NCI-H345 treated with DMSO at 0.1 percent for 48 hours (cell line): ENCODE measurements at regions not wholly inside any gene's neighbourhood (a gene's known extent, or its start where the extent isn't known, plus 50 kb on each side); places are given as distances from the start of the nearest gene placed in this dataset.

Source experiments
- DNase-seq: peaks from one replicate; lab custom pipeline; 2025; ENCODE audit not compliant: unreplicated experiment; lab: John Stamatoyannopoulos, UW

- no peak for DNase-seq
Measured at GRCh38 chr20:60238992-60239660, 280.9 kb downstream of the CDH26 start.

GRCh38 chr20:60239956-60240355 is 281.7 kb downstream of the CDH26 start:
- DNase-seq: no peak

DNA sequence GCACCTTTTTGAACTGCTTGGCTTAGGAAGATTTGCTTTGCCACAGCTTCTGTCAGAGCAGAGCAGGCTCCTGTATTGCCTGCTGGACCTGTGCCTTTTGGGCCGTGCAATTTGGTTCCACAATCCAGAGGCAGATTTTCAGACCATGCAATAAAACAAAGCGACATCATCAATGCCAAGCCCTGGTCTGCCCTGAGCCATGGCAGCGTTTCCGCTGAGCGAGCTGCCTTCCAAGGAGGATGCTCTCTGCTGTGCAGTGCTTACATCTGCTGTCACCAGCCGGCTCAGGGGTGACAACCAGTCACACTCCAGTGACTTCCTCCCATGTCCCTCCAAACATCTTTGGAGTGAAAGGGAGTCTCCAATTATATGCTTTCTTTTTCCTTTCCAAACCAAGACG is 282.2 kb downstream of the CDH26 start:
- DNase-seq: no peak

GRCh38 chr20:60240986-60241385 is 282.8 kb downstream of the CDH26 start:
- no peak for DNase-seq

DNA sequence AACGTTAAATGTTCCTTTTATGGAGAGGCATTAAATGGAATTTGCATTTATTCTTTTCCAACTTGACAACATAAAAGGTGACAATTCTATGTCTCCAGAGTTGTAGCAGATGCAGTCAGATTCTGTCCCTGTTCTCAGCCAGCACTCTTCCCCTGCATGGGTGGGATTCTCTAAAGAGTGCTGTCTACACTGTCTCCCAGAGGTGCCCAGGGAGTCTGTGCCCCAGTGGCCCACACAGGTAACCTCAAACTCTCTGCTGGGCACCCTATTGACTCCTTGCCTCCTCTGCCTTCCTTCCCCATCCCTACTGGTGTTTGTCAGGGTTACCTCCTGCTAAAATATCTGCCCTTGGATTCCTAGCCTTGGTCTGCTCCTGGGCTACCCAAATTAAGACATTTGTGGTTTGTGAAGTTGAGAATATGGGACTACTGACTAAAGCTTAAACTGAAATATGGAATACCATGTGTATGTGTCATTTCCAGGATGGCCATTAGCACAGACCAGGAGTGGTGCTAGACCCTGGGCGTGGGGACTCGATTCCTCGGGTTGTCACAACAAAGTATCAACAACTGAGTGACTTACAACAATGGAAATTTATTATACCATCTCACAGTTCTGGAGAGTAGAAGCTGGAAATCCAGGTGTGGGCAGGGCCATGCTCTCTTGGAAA is 284.7 kb downstream of the CDH26 start:
- DNase-seq: no peak

- DNase-seq: no peak
Measured at GRCh38 chr20:60244373-60245146, 286.3 kb downstream of the CDH26 start.

- no peak for DNase-seq
Measured at GRCh38 chr20:60246751-60247150, 288.5 kb downstream of the CDH26 start.

DNA sequence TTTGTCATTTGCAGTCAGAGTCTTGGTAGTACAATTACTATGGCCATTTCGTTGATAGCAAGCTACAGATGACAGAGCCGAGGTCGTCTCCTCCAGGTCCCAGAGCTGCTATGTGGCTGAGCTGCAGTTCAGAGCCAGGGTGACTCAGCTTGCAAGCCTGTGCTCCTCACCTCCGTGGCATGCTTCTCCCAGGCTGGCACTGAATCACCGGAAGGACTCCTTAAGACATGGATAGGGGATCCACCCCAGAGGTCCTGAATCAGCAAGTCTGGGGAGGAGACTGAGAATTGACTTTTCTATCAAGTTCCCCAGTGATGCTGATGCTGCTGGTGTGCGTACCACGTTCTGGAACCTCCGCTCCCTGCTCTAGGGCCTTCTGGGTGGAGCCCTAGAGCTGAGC is 291.2 kb downstream of the CDH26 start:
- no peak for DNase-seq

GRCh38 chr20:60250251-60250650 is 292.0 kb downstream of the CDH26 start:
- no peak for DNase-seq

DNA sequence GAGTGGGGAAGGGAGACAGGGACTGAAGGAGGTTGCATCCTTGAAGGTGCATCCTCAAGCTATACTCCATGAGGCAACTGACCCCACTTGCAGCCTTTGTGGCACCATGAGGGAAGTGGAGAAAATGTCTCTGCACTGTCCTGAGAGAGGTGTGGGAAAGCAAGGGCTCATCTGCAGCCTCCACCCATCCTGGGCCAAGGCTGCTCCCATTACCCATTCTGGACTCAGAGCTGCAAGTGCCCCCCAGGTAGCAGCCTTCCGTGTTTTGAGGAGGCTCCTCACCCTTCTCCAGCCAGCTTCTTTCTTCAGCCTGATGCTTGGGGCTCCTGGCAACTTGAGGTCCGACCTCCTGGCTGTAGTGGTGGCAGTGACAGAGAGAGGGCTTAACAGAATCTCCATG is 294.6 kb downstream of the CDH26 start:
- no peak for DNase-seq

DNA sequence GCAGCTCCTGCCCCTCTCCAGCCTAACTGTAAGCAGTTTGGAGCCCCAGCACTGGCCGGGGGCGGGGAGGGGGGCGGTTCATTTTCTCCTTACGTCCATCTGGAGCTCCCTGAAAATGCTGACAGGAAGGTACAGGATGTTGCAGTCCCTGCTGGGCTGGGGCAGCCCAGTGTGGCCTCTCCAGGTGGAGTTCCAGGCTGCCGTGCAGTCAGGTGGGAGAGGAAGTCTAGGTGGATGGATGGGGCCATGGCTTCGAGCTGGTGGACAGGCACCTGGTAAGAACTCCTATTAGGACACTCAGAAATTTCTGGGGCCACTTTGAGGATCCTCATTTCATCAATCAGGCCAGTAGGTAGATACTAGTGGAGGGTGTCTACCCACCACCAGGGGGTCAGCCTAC is 295.2 kb downstream of the CDH26 start:
- DNase-seq: no peak

- DNase-seq: no peak
Measured at GRCh38 chr20:60254901-60255411, 296.7 kb downstream of the CDH26 start.

DNA sequence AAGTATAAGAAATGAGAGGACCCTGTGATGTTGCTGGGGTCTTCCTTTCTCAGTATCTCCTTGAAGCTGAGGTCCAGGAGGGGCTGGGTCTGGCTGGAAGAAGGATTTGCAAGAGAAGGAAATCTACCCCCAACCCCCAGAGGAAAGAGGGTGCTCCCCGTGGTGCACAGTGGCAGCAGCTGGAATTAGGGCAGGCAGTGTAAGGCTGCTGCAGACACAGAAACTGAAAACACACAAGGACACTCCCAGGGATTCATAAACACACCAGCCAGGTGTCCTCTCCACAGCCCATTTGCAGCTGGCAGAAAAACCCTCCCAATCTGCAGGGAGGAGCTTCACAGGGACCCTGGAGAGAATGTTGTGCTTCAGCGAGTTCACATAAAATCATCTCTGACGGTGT is 297.2 kb downstream of the CDH26 start:
- no peak for DNase-seq

DNA sequence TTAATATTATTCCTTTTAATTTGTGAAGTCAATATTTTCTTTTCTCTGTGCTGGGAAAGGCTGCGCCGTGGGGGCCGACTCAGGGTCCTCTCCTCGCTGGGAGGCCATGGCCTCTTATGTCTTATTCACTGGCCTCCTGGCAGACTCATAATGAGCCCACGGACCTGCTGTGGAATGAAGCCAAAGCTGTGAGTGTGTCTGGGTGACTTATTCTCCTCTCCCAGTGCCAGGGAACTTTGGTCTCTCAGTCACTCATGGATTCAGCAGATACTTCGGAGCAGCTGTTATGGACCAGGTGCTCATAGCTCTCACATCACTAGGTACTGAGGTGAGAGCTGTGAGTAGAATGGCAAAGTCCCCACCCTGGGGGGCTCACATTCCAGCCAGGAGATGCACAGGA is 297.6 kb downstream of the CDH26 start:
- DNase-seq: no peak

GRCh38 chr20:60256811-60257210 is 298.6 kb downstream of the CDH26 start:
- DNase-seq: no peak

DNA sequence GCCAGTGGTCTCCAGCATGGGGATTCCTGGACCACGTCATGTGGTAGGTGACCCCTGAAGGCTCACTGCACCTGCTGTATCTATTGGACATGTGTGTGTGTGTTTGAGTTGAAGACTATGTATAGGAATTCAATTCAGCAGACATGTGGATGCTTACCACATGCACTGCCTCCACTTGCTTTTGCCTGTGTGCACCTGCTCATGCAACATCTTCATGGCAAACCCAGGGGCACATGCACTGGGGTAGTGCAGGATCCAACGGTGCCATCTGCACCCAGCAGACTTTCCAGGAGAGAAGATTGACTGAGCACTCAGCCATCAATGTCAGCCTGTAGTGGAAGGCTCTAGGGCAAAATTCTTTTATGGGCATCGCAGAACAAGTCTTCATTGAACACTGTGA is 299.4 kb downstream of the CDH26 start:
- no peak for DNase-seq

DNA sequence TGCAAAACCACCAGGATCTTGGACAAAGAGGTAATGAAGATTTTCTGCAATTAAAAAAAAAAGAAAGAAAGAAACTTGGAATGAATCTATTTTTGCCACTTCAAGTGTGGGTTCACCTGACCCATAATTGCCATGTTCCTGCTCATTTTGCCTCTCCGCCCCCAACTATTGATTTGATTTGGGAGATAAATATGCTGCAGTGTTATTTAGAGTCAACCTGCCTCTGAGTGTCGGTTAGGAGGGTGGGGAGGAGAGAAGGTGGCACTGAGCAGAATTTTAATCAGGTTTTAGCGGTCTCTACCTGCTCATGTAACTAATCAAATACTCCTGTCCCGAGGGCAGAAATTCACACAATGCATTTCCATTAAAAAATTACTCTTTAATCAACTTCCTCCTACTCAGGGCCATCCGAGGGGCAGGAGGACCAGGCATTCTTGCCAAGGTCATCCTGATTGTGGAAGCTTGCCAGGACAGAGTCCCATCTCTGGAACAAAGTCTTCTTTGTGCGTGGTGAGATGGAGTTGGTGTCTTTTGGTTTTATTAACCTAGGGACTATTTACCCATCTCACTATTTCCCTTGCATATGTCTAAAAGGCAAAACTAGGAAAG is 300.1 kb downstream of the CDH26 start:
- DNase-seq: no peak

DNA sequence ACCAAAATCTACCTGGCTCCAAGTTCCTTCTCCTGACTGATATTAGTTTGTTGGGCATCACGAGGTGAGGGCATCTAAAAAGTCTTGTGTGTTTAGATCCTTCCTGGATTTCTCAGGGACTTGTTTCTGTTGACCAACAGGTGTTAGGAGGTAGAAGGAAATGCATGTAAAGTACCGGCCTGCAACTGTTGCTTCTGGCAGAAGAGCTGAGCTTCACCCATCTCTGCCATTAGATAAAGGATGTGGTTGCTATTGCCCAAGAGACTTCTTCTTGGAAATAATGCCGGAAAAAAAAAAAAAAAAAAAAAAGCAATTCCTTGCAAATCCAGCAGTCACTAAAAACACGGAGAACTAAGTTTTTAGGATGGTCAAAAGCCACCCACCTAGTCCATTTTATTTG is 303.1 kb downstream of the CDH26 start:
- DNase-seq: no peak

DNA sequence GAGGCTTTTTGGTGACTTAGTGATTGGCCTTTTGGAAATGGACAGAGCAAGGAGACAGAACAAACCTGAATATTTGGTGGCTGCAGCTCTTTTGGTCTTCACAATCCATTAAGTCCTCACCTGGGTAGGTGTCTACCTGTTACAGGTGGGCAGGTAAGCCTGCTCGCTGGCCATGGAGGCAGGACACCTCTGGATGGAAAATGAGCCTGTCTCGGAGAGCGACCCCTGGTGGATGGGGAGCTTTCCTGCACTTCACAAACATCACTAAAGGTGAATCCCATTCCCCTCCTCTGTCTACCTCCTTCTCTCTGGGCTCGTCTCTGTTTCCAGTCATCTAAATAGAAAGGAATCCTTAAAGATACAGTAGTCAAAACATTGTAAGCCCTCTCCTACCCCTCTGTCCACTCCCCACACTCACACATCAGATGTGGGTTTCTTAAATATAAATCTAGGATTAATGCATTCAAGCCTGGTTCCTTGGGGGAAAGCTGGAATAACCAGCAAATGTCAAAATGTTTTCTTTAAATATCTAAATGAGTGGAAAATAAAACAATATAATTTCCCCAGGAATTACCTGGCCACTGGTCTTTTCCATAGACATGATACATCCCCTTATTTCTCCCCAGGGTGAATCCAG is 304.9 kb downstream of the CDH26 start:
- DNase-seq: no peak

GRCh38 chr20:60263725-60264709 is 305.8 kb downstream of the CDH26 start:
- DNase-seq: no peak
